KMS-11 (cell line): ENCODE measurements at regions not wholly inside any gene's neighbourhood (a gene's known extent, or its start where the extent isn't known, plus 50 kb on each side); places are given as distances from the start of the nearest gene placed in this dataset.

Experiments
- H2AFZ ChIP-seq: fragments of 200-600 bp; sonication (generic); 2 replicates; pipeline ENCODE4 v1.6.1; 2016; ENCODE audit warnings: antibody characterized with exemption, mixed run types, low read depth
- H3K27ac ChIP-seq: fragments of 200-600 bp; sonication (generic); 2 replicates; pipeline ENCODE4 v1.6.1; 2016; ENCODE audit warnings: mild to moderate bottlenecking, mixed run types
- H3K27me3 ChIP-seq: fragments of 200-600 bp; sonication (generic); 2 replicates; pipeline ENCODE4 v1.6.1; 2017; ENCODE audit warnings: mild to moderate bottlenecking, low read depth, mixed run types, moderate library complexity; ENCODE audit not compliant: insufficient read depth
- H3K36me3 ChIP-seq: fragments of 200-600 bp; sonication (generic); 2 replicates; pipeline ENCODE4 v1.6.1; 2017; ENCODE audit warnings: mild to moderate bottlenecking, mixed run types; ENCODE audit not compliant: insufficient read depth
- H3K4me1 ChIP-seq: fragments of 200-600 bp; sonication (generic); 2 replicates; pipeline ENCODE4 v1.6.1; 2016; ENCODE audit warnings: mild to moderate bottlenecking, low read depth, mixed run types; ENCODE audit not compliant: poor library complexity, severe bottlenecking
- H3K4me2 ChIP-seq: fragments of 200-600 bp; sonication (generic); 2 replicates; pipeline ENCODE4 v1.7.0; 2016; ENCODE audit warnings: mild to moderate bottlenecking, mixed run types
- H3K4me3 ChIP-seq: fragments of 200-600 bp; sonication (generic); IDR thresholded peaks from 2 replicates; pipeline ENCODE4 v1.6.1; 2017; ENCODE audit warnings: low read depth, low read length, mixed read lengths; ENCODE audit not compliant: insufficient read depth
- H3K79me2 ChIP-seq: fragments of 200-600 bp; sonication (generic); 2 replicates; pipeline ENCODE4 v1.6.1; 2016; ENCODE audit warnings: low read depth, mixed run types; ENCODE audit not compliant: insufficient read depth
- H3K9ac ChIP-seq: fragments of 200-600 bp; sonication (generic); 2 replicates; pipeline ENCODE4 v1.6.1; 2016; ENCODE audit warnings: mild to moderate bottlenecking, mixed run types
- H4K20me1 ChIP-seq: fragments of 200-600 bp; sonication (generic); 2 replicates; pipeline ENCODE4 v1.6.1; 2016; ENCODE audit warnings: mild to moderate bottlenecking, mixed run types; ENCODE audit not compliant: insufficient read depth
- TF ChIP-seq, protein P1 (sequence below): fragments of 200-600 bp; sonication (generic); conservative IDR thresholded peaks from 2 replicates; pipeline ENCODE4 v1.6.1; 2017; ENCODE audit warnings: low read depth, mild to moderate bottlenecking, antibody characterized with exemption, low read length, moderate library complexity, mixed read lengths

DNA sequence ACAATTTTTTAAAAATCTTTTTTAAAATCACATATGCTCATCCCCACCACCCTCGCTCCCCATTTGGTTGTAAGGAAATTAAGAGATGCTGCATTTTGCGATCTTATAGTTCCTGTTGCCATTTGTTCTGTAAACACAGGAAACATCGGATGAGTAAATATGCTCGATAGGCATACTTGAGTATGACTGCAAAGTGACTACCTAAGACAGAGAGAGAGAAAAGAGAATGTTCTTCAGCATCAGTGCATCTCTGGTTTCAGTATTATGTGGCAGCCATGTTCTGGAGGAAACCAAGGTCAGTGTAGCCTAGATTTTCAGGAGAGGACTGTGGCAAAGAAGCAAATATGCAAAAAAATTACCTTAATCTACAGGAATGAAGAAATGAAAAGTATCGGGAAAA lies 265.5 kb upstream of the FMN2 start:
- Histone ChIP-seq H3K27ac (no peak overlapping the region), H3K4me3 (no peak overlapping the region), H3K9ac (no peak overlapping the region)

DNA sequence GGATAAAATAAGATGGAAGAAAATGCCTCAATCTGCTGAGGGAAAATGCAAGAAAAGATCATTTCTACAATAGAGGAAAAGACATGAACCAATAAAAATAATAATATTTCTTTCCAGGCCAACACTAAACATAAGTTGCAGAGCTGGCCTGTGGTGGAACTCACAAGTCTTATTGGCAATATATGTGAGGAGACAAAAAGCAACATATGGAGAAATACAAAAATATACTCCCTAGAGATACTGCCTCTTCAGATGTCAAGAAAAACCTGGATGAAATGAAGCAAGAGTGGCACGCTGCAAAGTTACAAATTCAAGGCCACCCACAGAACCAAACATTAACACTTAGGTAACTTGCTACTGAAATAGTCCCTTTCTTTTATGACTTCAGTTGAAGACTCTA lies 264.9 kb upstream of the FMN2 start:
- no peaks in the 10 kb centered on the region for H4K20me1 ChIP-seq
- H3K27ac ChIP-seq: no peak overlapping the region
- TF ChIP-seq, protein P1, sequence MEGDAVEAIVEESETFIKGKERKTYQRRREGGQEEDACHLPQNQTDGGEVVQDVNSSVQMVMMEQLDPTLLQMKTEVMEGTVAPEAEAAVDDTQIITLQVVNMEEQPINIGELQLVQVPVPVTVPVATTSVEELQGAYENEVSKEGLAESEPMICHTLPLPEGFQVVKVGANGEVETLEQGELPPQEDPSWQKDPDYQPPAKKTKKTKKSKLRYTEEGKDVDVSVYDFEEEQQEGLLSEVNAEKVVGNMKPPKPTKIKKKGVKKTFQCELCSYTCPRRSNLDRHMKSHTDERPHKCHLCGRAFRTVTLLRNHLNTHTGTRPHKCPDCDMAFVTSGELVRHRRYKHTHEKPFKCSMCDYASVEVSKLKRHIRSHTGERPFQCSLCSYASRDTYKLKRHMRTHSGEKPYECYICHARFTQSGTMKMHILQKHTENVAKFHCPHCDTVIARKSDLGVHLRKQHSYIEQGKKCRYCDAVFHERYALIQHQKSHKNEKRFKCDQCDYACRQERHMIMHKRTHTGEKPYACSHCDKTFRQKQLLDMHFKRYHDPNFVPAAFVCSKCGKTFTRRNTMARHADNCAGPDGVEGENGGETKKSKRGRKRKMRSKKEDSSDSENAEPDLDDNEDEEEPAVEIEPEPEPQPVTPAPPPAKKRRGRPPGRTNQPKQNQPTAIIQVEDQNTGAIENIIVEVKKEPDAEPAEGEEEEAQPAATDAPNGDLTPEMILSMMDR: no peak
- no peak overlapping the region for H3K9ac ChIP-seq
- H3K4me1 ChIP-seq: no peaks in the 10 kb centered on the region
- H3K36me3 ChIP-seq: no peaks in the 10 kb centered on the region
- H3K79me2 ChIP-seq: no peaks in the 10 kb centered on the region
- no peak overlapping the region for H2AFZ ChIP-seq
- H3K4me3 ChIP-seq: no peak overlapping the region
- no peak overlapping the region for H3K4me2 ChIP-seq
- H3K27me3 ChIP-seq: no peaks in the 10 kb centered on the region

More for the DNA sequence above, 265.5 kb upstream of the FMN2 start:
- Histone ChIP-seq H4K20me1 (no peaks in the 10 kb centered on the region), H3K79me2 (no peaks in the 10 kb centered on the region), H3K4me1 (no peaks in the 10 kb centered on the region), H3K27me3 (no peaks in the 10 kb centered on the region), H2AFZ (no peak overlapping the region), H3K4me2 (no peak overlapping the region), H3K36me3 (no peaks in the 10 kb centered on the region)
- TF ChIP-seq, protein P1: no peak

DNA sequence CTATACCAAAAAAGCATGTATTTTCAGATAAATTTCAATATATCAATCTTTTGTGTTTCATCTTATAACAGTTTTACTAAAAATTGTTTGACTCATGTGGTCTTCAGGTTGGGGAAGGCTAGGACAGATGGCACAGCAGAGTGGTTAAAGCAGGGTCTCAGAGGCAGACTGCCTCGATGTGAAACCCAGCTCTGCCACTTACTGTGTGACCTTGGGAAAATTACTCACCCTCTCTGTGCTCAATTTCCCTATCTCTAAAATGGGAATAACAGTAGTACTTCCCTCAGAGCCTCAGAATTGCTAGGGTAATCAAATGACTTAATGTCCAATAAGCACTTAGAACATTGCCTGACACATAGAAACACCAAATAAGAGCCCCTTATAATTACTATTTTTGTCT lies 262.1 kb upstream of the FMN2 start:
- no peaks in the 10 kb centered on the region for H3K79me2 ChIP-seq
- H3K4me2 ChIP-seq: no peak overlapping the region
- TF ChIP-seq, protein P1: no peak
- no peaks in the 10 kb centered on the region for H3K27me3 ChIP-seq
- no peak overlapping the region for H3K4me3 ChIP-seq
- no peaks in the 10 kb centered on the region for H3K36me3 ChIP-seq
- no peaks in the 10 kb centered on the region for H4K20me1 ChIP-seq
- H2AFZ ChIP-seq: no peak overlapping the region
- H3K9ac ChIP-seq: no peak overlapping the region
- no peak overlapping the region for H3K27ac ChIP-seq
- no peaks in the 10 kb centered on the region for H3K4me1 ChIP-seq

DNA sequence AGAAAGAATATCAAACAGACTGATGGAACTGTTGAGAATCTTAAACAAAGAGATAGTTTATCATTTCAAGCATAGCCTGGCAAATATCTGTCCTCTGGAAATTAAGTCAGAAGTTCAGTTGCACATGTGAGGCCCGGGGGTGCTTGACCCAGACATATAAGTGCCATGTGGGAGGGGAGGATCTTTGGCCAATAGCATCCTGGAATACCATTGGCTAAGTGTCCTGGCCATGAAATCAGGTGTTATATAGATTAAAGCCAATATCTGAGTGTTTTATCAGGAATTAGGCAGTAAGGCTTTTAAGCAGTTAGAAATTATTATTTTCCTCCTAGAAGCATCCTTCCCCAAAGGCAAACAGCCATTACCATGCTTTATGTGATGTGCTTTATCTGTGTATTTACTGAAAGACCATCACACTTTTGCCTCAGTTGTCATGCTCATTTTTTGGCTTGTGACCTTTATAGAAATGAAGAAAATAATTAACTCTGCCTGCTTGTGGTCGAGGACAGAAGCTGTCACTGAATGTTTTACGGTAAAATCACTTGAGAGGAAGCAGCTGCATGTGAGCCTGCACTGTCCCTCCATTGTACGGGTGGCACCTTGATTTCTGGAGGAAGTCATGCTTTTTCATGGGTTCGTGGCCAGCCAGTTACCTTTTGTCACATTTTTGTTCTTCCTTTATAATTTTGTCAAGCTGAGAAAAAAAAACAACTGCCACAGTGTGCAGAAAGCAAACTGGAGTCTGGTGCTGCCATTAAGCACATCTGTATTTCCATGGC lies 259.9 kb upstream of the FMN2 start:
- TF ChIP-seq, protein P1: no peak
- H3K4me1 ChIP-seq: no peaks in the 10 kb centered on the region
- no peak overlapping the region for H3K27ac ChIP-seq
- H4K20me1 ChIP-seq: no peaks in the 10 kb centered on the region
- no peaks in the 10 kb centered on the region for H3K79me2 ChIP-seq
- H3K36me3 ChIP-seq: no peaks in the 10 kb centered on the region
- H3K27me3 ChIP-seq: no peaks in the 10 kb centered on the region
- no peak overlapping the region for H2AFZ ChIP-seq
- H3K9ac ChIP-seq: no peak overlapping the region
- H3K4me2 ChIP-seq: no peak overlapping the region
- H3K4me3 ChIP-seq: no peak overlapping the region
